Right lobe of liver (tissue), 4 donors: ENCODE measurements at regions not wholly inside any gene's neighbourhood (a gene's known extent, or its start where the extent isn't known, plus 50 kb on each side); places are given as distances from the start of the nearest gene placed in this dataset.

Experiments
- CTCF ChIP-seq, 4 donors: fragments of 200-600 bp in 3 of 4; fragments of 450-650 bp in 1 of 4; IDR thresholded peaks; one replicate each; pipeline versions ENCODE4 v1.5.1 to v1.8.0; 2016 to 2022; ENCODE audit warnings: antibody characterized with exemption in 4 of 4, mild to moderate bottlenecking in 2 of 4
- POLR2A ChIP-seq: fragments of 450-650 bp; IDR thresholded peaks from one replicate; pipeline ENCODE4 v1.6.1; 2017; ENCODE audit warnings: antibody characterized with exemption, mild to moderate bottlenecking
- donor health status: DM: no; HTN: no; CAD: no.
- donor health status: DM: no; HTN: no; CAD: no.
- donor health status: DM: no; HTN: yes; CAD: no.

GRCh38 chr12:112694065-112694464, 97.5 kb upstream of the RPH3A start:
- no peak for TF ChIP-seq CTCF (IDR thresholded peaks at IDR 0.05)
- no peak for TF ChIP-seq POLR2A
